GM18502 (cell line): ENCODE measurements at regions not wholly inside any gene's neighbourhood (a gene's known extent, or its start where the extent isn't known, plus 50 kb on each side); places are given as distances from the start of the nearest gene placed in this dataset.

Experiments
- ATAC-seq: cut with Tn5 transposase; IDR thresholded peaks from one replicate; pipeline ENCODE4 v1.9.1; 2021; ENCODE audit warnings: mild to moderate bottlenecking; ENCODE audit not compliant: unreplicated experiment, poor library complexity

DNA sequence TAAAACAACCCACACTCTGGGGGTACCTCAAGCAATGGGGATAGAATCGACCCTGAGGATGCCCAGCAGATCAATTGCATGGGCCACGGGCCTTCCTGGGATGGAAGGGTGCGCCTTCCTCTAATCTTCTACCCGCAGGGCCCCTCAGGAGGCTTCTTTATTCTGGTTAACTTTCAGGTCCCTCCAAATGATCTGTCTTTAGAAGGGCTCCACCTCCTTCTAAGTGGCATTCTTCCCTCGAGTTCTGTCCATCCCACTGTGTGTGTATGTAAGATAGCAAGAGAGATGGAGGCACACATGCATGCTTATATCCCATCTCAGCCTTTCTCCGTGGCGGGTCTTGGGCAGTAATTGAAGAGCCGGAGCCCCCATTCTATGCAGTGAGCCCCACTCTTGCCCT lies 125.7 kb downstream of the MRM1 start:
- no peak for ATAC-seq

GRCh38 chr17:36727577-36727976 lies 126.2 kb downstream of the MRM1 start:
- ATAC-seq = no peak

DNA sequence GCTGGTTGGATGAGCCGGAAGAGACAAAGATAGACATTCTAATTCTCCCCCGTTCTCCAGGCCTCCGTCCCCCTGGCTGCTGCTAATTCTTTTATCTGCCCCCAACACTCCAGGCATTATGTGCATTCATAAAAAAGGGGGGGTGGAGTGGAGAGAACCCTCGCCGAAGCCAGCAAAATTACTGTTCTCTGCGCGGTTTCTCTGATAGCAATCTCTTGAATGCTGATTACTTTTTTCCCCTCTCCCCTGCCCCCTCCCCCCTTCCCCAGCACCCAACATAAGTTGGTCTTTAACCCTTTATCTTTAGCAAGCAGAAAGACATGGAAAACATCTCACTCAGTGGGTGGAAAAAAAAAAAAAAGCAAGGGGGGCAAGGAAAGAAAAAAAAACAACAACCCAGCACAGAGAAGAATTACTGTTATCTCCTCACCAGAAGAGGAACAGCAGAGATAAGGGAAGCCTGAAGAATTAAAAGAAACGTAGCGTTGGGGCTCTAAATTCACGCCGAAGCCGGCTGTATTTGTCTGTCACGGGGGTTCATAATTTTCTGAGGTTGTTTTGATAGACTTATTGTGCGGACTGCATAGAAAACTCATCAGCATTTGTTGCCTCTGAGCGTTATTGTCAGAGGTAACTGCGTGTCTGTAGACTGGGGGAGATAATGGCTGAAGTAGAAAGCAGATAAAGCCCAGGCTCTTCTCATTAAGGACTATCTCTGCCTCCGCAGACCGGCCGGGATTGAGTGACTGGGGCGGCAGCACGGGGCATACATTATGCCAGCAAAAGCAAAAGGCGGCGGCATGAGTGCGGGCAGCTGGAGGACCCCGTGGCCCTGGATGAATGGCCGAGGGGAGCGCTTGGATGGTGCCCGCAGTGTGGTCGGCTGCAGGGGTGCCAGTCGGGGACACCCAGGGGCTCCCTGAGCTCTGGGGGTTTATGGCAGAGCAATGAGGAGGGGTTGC lies 126.9 kb downstream of the MRM1 start:
- ATAC-seq = no peak

- ATAC-seq = no peak
Observed at GRCh38 chr17:36730095-36730808, 128.9 kb downstream of the MRM1 start.

DNA sequence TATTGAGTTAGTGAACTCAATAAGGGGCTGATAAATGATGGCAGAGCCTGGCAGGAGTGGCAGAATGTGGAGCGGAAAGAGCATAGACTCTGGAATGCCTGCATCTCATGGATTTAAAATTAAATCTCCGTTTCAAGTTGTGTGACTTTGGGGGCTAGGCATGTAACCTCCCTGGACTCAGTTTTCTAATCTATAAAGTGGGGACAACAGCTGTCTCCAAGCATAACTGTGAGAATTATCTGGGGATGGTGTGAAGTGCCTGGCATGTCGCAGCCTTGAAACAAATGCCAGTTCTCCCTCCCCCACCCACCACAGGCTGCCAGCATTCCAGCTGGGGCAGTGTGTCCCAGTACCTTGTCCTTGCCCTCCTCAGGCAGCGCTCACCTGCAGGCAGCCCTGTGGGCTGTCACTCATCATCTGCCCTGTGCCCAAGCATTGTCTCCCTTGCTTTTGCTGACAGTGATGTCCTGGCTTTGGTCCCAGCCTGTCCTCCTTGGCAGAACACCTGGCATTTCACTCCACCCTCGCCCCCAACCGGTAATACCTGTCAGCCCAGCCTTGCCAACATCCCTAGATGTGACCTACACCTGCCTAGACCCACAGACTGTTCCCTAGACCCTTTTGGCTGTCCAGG lies 129.6 kb downstream of the MRM1 start:
- no peak for ATAC-seq

DNA sequence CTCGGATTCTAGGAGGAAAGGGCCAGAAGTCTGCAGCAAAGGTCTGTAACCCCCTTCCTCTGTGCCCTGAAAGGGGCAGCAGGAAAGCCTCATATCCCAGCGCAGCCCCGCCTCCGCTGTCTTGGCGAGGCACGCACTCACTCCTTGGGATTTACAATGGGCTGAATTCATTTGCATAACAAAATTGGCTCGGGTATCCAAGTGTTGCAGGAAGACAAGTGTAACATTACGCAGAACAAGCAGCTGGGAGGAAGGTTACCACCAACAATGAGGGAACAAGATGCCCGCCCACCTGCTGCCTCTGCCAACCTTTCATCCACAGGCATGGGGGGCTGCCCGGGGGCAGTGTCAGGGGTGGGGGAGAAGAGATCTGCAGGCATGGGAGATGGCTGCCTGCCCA lies 130.4 kb downstream of the MRM1 start:
- no peak for ATAC-seq

DNA sequence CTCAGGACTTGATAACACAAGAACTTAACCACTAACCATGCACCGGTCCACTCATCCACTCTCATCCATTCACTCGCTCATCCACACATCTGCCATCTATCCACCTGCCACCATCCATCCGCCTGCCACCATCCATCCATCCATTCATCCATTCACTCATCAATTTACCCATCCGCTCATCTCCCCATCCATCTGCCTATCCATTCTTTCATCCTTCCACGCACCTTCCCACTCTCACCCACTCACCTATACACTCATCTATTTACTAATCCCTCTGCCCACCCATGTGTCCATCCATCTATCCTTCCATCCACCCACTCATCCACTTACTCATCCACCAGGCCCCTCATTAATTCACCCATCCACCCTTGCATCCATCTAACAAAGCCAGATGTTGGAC lies 131.0 kb downstream of the MRM1 start:
- ATAC-seq = no peak

GRCh38 chr17:36736201-36737156 lies 135.1 kb downstream of the MRM1 start:
- ATAC-seq = no peak

DNA sequence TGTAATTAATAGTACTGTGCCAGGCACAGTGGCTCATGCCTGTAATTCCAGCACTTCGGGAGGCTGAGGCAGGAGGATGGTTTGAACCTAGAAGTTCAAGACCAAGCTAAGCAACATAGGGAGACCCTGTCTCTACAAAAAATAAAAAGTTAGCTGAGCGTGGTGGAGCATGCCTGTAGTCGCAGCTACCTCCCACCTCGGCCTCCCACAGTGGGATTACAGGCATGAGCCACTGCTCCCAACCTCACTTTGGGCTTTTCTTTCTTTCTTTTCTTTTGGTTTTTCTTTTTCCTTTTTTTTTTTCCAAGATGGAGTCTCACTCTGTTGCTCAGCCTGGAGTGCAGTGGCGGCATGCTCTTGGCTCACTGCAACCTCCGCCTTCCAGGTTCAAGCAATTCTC lies 137.8 kb downstream of the MRM1 start:
- ATAC-seq = no peak

- ATAC-seq = no peak
Observed at GRCh38 chr17:36740157-36740556, 138.8 kb downstream of the MRM1 start.

DNA sequence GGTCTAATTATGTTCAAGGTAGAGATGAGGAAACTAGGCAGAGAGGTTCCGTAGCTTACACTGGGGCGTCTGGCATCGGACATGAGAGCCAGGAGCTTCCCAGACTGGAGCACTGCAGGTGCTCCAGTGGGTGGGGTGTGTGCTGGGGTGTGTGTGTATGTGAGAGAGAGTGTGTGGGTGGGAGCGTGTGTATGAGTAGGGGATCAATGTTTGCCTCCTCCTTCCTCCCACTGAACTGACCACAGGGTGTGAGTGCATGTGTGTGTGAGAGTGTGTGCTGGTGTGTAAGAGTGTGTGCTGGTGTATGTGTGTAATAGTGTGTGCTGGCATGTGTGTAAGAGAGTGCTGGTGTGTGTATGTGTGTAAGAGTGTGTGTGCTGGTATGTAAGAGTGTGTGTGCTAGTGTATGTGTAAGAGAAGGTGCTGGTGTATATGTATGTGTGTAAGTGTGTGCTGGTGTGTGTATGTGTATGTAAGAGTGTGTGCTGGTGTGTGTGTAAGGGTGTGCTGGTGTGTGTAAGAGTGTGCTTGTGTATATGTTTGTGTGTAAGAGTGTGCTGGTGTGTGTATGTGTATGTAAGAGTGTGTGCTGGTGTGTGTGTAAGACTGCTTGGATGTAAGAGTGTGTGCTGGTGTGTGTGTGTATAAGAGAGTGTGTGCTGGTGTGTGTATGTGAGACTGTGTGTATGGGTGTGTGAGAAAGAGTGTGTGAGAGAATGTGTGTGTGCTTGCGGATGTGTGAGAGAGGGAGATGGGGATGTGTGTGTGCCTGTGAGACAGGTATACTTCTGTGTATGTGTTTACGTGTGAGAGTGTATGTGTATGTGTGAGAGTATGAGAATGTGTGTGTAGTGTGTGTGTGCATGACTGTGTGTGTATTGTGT lies 139.9 kb downstream of the MRM1 start:
- no peak for ATAC-seq

DNA sequence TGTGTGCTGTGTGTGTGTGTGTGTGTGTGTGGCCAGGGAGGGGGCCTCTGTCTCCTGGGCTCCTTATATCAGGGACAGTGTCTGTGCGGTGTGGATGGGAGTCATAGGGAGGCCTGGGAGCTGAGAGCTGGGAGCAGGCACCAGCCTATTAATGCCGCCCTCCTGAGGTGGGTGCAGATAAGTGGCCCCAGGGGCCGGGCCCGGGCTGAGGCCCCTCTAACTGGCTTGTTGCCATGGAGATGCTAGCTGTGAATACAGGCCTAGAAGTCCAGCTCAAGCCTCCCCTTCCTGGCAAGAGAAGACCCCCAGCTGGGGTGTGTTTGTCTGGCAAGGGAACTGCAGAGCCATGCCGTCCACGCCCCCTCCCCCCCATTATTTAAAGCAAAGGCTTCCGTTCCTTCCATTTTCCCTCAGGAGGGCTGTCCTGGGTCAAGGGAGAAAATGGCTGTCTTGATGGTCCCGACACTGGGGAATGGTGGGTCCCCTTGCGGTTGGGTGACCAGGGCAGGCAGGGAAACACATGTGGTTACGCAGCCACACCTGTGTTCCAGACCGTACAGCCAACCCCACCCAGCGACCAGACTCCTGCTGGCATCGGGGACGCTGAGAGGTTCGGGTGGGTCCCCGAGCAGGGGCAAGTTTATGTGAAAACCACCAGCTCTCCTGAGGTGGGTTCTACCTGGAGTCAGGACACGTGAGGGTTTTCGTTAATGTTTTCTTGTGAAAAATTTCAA lies 141.1 kb downstream of the MRM1 start:
- ATAC-seq = no peak

DNA sequence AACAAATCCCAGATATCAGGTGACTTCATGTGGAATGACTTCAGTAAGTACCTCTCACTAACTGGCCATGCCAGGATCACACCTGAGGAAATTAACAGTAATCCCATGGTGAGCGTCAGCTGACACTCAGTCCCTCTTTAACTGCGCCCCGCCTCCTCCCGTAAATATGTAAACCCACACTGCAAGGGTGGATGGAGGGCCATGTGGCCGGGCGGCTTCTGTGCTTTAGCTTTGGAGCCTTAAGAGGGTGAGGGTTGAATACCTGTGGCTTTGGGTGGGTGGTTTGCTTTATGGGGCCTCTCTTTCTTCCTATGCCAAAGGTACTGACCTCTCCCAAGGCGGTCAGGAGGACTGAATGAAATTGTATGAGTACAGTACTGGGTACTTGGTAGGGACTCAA lies 141.7 kb downstream of the MRM1 start:
- ATAC-seq = no peak

GRCh38 chr17:36746381-36747053 lies 145.1 kb downstream of the MRM1 start:
- no peak for ATAC-seq

GRCh38 chr17:36747861-36748260 lies 146.5 kb downstream of the MRM1 start:
- no peak for ATAC-seq

GRCh38 chr17:36748272-36748671 lies 146.9 kb downstream of the MRM1 start:
- ATAC-seq = no peak

- no peak for ATAC-seq
Observed at GRCh38 chr17:36749493-36749892, 148.1 kb downstream of the MRM1 start.
